Bone marrow (tissue), 2 donors: ENCODE measurements at regions not wholly inside any gene's neighbourhood (a gene's known extent, or its start where the extent isn't known, plus 50 kb on each side); places are given as distances from the start of the nearest gene placed in this dataset.

Experiments used
- DNase-seq, 2 donors: peaks; one replicate each; lab custom pipeline; 2025; lab: John Stamatoyannopoulos, UW

- no peak for DNase-seq
These were observed 127.1 kb downstream of the TAF11L14 start for GRCh38 chr5:17761326-17761725.

- no peak for DNase-seq
These were observed 129.0 kb downstream of the TAF11L14 start for GRCh38 chr5:17763301-17763700.

DNA sequence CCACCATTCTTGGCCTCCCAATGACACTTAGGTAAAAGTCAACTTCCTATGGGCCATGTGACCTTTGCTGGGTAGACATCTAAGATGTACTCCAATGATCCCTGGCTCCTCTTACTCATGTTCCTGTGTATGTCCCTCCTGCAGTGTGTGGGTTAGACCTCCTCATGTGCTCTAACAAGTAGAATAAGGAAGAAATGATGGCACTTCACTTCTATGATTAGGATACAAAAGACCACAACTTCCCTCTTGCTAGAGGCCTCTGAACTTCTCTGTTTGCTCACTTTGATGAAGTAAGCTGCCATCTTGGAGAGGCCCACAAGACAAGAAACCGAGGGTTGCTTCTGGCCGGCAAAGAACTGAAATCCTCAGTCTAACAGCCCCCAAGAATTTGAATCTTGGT, 131.8 kb downstream of the TAF11L14 start:
- DNase-seq, result no peak

DNA sequence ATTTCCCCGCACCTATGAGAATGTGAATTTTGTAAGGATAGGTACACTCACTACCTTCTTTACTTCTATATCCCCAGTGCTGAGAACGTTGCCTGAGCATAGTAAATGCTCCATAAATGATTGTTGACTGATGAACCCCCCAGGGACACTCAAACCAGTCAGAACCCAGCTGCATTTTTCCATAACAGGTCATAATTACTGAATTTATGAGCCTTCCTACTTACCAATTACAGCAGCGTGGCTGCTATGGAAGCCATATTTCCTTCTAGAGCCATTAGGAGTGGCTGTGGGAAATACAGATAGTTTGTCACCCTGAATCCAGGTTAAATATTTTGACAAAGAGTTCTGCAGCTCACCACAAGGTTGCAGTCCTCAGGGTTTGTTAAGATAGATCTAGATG, 135.0 kb downstream of the TAF11L14 start:
- no peak for DNase-seq

DNA sequence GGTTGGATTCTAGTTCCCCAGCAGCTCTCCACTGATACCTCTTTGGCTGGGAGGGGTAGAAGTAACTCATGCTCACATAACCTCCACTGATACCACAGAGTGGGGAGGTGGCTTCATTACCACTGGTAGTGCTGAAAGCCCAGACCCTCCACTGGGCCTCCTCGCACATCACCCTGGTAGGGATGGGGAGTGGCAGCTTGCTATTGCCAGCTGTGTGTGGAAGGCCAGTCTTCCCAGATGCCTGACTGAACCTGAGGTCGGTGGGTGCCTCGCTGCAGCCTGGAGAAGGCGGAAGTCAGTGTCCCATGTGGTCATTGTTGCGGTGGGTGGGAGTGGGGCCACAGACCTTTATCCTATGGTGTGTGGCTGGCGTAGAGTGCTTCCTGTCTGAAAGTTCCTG, 138.0 kb downstream of the TAF11L14 start:
- no peak for DNase-seq

DNA sequence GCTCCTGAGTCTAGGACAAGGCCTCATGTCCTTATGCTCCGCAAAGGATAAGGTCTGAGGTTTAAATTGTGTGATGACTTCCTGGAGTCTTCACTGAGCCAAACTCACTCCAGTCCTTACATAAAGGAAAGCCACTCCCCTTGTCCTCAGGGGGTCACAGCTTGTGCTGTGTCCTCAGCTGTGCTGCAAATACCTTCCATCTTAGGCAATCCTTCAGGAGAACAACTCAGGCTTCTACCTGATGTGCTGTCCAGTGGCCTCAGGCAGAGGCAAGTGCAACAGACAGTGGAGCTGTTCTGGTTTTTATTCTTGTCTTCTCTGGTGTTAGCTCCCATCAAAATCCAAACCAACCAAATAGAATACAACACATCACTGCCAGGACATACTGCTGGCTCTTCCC, 151.5 kb downstream of the TAF11L14 start:
- DNase-seq, result no peak

GRCh38 chr5:17788351-17788750, 154.1 kb downstream of the TAF11L14 start:
- no peak for DNase-seq

DNA sequence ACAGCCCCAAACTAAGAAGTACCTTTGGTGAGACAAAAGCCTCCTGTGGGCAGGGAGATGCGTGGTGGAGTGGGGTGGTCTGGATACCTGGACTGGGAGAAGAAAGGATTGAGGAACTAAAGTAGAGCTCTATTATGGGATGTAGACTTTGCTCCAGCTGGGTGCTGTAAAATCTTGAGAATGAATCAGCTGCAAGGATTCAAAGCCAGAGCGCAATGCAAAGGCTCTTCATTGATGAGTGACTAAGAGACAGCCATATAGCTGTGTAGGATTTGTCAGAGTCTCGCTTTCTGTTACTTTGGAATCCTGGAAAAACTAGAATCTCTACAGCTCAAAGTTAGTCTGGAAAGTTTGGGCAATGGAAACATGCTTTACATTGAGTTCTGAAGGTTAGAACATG, 159.9 kb downstream of the TAF11L14 start:
- no peak for DNase-seq

DNA sequence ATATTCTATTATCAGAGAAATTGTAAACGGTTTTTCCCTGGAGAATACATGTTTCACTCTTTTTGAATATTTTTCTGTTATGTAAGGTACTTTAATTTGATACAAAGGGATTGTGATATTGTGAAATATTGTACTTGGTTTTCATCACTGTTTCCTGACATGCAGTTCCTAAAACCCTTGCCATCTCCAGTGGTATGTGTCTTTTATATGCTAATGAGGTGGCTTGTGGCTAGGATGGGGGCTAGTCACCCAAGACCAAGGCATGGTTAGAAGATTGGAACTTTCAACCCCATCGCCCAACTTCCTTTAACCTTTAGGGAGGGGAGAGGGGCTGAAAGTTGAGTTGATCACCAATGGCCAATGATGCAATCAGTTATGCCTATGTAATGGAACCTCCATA, 160.6 kb downstream of the TAF11L14 start:
- DNase-seq, result no peak

- DNase-seq, result no peak
These were observed 161.9 kb downstream of the TAF11L14 start for GRCh38 chr5:17796142-17796541.

DNA sequence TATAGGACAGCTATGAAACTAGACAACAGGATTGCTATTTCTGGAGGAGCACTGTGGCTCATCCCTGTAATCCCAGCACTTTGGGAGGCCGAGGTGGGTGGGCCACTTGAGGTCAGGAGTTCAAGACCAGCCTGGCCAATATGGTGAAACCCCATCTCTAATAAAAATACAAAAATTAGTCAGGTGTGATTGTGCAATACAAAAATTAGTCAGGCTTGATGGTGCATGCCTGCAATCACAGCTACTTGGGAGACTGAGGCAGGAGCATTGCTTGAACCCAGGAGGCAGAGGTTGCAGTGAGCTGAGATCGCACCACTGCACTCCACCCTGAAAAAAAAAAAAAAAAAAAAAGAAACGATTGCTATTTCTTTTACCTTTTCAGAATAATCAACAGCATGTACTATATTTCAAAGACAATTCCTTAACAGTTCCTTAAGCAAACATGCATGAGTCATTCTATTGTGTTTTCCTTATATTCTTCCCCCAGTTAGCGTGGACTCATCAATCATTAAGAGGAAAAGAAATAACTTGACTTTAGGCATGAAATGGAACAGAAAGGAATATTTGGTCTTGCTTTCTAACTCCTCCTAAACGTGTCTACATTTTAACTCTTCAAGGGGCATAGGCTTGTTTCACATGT, 162.6 kb downstream of the TAF11L14 start:
- DNase-seq, result no peak

DNA sequence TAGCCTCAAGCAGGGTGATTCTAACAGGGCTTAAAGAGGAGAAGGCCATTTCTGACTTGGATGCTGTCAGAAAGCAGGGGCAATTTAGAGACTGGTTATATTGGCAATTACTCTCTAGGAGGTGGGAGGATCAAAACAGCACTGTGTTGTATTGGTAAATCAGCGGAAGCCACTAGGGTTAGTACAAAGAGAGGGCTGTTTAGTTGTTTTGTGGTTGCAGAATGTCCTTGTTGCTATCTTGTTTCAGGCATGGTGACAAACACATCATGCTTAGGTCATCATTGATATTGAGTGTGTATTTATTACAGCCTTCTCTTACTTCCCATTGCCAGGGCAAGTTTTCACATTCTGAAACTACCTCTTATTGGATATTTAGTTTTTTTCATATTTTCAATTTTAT, 165.3 kb downstream of the TAF11L14 start:
- no peak for DNase-seq

- DNase-seq, result no peak
These were observed 167.3 kb downstream of the TAF11L14 start for GRCh38 chr5:17801595-17801994.

DNA sequence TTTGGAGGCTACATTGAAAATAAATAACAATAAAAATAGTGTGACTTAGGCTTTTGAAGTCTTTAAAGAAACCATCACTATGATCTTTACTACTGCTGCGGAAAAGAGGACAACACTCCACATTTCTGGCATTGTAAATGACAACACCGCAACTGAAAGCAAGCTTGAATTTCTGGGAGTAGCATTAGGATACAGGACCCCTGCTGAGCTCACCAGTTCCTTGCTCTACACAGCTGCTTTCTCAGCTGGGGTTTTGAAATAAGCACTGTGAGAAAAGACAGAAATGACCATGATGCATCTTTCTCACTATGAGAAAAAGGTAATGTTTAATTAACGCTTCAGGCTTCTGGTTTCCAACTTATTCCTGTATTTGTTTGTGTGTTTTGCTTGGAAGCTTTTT, 168.0 kb downstream of the TAF11L14 start:
- DNase-seq, result no peak

DNA sequence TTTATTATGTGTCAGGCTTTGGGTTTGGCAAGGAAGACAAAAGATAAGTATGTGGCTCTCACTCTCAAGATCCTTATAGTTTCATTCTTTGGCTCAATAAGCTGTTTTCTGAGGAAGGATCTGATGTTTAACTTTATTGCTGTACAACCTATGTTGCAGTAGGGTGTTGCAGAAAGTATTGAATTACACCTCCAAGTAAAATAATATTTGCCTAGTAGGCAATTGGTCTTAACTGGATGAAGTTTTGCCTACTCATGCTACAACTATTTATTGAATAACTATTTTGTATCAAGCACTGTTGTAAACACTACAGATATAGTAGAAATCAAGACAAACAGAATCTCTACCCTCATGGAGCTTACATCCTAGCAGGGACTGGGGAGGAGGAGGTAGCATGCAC, 169.7 kb downstream of the TAF11L14 start:
- DNase-seq, result no peak

DNA sequence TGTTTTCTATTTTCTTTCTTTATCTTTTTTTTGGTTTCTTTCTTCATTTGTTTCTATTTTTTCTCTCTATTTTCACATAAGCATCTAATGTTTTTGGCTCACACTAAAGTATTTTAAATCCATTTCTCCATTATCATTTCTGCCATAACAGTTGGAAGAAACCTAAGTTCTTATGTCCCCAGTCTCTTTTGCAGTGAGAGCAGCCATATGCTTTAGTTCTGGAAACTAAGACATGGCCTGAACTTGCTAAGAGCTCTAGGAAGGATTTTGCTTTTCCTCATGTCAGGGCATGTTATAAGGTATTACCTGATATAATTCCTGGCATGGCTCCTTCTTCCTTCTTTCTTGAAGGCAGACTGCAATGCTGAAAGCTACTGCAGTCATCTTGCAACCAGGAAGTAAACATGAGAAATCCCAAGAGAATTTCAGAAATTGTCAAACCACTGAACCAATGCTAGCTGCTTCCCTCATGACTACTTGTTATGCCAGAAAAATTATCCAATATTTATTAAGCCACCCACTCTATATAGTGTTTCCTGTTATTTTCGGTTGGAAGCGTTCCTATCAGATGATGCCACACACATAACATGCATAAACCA, 171.1 kb downstream of the TAF11L14 start:
- DNase-seq, result no peak

- DNase-seq, result no peak
These were observed 172.7 kb downstream of the TAF11L14 start for GRCh38 chr5:17806818-17807468.

DNA sequence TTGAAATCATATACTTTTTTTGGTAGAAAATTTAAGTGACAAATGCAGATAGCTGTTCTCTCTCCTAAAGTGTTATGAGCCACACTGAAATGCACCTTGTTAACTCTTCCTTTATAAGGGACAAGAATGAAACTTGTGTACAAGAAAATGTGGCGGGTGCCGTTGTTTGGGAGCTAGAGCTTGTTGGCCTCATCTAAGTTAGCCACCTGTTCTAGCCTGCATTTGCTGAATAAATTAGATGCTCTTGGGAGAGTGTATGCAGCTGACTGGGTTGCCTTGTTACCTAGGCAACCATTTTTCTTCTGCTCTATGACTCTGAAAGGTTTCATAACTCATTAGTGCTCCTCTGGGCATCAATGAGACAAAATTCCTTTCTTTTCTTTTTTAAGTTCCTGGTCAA, 174.3 kb downstream of the TAF11L14 start:
- DNase-seq, result no peak

DNA sequence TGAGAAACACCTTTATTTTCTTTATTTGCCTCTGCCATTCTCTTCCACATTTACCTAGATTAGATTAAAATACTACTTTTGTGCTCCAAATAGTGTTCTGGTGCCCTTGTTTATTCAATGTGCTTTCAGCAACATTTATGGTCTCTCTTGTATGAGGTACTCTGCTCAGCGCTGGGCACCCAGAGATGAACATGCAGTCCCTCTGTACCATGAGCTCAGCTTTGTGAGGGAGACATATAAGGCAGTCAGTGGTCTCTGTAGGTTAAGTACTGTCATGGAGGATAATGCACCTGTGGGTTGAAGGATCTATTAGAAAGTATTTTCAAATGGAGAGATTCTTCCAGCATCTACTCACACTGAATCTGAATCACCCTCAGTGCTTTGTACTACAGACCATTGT, 176.5 kb downstream of the TAF11L14 start:
- no peak for DNase-seq

DNA sequence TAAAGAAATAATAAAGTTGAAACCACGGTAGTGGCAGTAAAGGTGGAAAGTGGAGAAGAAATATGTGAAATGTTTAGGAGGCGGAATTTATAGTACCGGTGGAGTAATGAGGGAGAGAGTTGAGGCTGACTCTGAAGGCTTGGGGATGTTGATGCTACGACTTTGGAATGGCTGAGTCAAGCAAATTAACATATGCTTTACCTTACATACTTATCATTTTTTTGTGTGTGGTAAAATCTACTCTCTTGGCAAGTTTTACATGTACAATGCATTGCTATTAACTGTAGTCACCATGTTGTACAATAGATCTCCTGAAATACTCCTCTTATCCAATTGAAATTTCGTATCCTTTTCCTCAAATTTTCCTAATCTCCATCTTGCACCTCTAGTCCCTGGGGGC, 179.0 kb downstream of the TAF11L14 start:
- no peak for DNase-seq

- DNase-seq, result no peak
These were observed 182.2 kb downstream of the TAF11L14 start for GRCh38 chr5:17816505-17816904.

DNA sequence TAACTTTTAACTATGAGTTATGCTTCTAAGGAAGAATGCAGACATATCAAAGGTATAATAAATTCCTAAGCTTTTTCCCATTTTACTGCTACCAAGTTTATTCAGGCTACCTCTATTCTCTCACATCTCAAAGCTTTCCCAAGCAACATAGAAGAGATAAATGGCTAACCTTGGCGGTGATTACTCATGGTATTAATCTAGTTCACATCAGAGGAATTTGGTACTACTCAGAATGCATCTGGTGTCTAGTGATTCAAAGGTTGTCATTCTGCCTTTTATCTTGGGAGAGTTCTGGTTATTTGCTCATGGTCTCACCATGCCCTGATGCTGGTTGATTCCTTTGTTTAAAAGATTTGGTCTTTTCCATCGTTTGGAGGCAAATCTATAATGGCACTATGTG, 182.7 kb downstream of the TAF11L14 start:
- DNase-seq, result no peak

- no peak for DNase-seq
These were observed 183.7 kb downstream of the TAF11L14 start for GRCh38 chr5:17817990-17818389.

DNA sequence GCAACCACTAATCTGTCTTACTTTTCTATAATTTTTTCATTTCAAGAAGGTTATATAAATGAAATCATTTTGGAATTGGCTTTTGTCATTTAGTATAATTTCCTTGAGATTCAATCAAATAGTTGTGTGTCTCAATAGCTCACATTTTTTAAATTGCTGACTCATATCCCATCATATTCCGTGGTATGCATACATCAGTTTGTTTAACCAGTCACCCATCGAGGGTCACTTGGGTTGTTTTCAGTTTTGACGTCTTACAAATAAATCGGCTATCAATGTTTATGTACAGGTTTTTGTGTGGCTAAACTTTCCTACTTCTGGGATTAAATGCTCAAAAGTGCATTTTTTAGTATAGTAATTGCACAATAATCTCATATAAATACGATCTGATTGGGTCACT, 185.5 kb downstream of the TAF11L14 start:
- DNase-seq, result no peak
